Kidney epithelial cell (primary cell): ENCODE measurements at regions not wholly inside any gene's neighbourhood (a gene's known extent, or its start where the extent isn't known, plus 50 kb on each side); places are given as distances from the start of the nearest gene placed in this dataset.

Source experiments
- DNase-seq: peaks from one replicate; pipeline ENCODE4 v3.0.0-alpha.2; 2010; ENCODE audit warnings: low read depth
- H3K27me3 ChIP-seq: 2 replicates; pipeline ENCODE4 v1.6.0; 2011; ENCODE audit warnings: low read length; ENCODE audit not compliant: control insufficient read depth, insufficient read depth
- H3K36me3 ChIP-seq: 2 replicates; pipeline ENCODE4 v1.5.1; 2011; ENCODE audit warnings: low read length; ENCODE audit not compliant: control insufficient read depth, insufficient read depth
- H3K4me3 ChIP-seq: 2 replicates; pipeline ENCODE4 v1.5.1; 2011; ENCODE audit warnings: low read depth, mild to moderate bottlenecking, control low read depth, low read length
- TF ChIP-seq, protein P1 (sequence below): IDR thresholded peaks from 2 replicates; pipeline ENCODE4 v1.5.1; 2011; ENCODE audit warnings: mild to moderate bottlenecking, moderate library complexity, low read length, control low read depth, inconsistent platforms; ENCODE audit not compliant: insufficient read depth, poor library complexity, severe bottlenecking

DNA sequence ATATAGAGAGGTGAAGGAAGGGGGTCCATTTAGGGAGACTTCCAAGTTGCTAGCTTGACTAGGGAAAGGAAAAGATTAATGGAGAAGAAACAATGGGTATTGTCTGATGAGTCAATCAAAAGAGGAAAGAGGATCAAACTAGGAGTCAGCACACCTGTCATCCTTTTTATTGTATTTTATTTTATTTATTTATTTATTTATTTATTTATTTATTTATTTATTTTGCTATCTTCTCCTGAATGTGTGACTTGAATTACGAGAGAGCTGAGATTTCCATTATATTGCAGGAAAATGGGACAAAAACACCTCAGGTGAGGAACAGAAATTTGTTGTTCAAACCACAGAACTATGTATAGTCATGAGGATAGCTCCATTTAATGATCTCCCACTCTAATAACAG lies 58.9 kb downstream of the NUDT11 start:
- no peaks in the 10 kb centered on the region for H3K27me3 ChIP-seq
- TF ChIP-seq, protein P1, sequence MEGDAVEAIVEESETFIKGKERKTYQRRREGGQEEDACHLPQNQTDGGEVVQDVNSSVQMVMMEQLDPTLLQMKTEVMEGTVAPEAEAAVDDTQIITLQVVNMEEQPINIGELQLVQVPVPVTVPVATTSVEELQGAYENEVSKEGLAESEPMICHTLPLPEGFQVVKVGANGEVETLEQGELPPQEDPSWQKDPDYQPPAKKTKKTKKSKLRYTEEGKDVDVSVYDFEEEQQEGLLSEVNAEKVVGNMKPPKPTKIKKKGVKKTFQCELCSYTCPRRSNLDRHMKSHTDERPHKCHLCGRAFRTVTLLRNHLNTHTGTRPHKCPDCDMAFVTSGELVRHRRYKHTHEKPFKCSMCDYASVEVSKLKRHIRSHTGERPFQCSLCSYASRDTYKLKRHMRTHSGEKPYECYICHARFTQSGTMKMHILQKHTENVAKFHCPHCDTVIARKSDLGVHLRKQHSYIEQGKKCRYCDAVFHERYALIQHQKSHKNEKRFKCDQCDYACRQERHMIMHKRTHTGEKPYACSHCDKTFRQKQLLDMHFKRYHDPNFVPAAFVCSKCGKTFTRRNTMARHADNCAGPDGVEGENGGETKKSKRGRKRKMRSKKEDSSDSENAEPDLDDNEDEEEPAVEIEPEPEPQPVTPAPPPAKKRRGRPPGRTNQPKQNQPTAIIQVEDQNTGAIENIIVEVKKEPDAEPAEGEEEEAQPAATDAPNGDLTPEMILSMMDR: no peak
- no peaks in the 10 kb centered on the region for H3K36me3 ChIP-seq
- no peak overlapping the region for H3K4me3 ChIP-seq
- DNase-seq: no peak

DNA sequence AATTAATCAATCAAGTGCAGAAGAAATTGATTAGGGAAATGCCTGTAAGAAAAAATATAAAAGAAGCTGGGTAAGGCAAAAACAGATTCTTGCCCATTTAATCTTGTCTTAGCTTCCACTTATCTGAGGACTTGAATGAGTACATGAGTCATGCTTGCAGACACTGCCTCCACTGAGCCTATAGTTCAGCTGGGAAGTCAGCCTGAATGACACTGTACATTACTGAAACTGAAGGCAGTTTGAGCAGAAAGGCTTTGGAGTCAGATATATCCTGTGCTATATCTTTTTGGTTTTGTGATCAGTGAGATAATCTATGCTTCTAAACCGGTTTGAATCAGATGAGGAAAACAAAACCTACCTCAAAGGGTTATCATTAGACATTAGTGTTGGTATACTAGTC lies 61.3 kb downstream of the NUDT11 start:
- TF ChIP-seq, protein P1: no peak
- Histone ChIP-seq H3K4me3 (no peak overlapping the region), H3K27me3 (no peaks in the 10 kb centered on the region), H3K36me3 (no peaks in the 10 kb centered on the region)
- DNase-seq: no peak

DNA sequence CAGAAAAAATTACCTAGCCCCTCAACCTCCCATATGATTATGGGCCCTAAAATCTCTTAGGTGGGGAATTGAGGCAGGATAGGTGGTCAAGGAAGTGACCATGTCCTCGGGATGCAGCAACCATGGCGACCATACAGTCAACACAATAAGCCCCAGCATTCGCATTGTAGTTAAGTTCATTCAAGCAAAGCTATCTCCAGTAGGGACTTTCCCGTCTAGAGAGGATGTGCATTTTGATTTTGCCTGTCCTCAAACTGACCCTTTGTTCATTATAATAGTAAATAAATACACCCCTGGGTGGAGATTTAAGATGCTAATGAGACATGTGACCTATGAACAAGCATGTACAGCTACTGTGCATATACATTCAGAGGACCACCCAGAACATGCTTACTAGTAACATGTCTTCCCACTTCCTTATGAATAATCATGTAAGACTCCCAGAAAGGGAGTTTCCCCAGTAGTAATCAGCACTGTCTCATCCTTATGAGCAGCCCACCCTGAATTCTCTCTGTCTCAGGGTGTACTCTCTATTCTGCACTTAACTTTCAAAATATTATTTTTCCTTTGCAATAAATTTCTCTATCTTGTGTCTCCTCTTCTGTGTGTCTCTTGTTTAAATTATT lies 74.3 kb downstream of the NUDT11 start:
- no peak for DNase-seq
- H3K27me3 ChIP-seq: no peaks in the 10 kb centered on the region
- TF ChIP-seq, protein P1: no peak
- H3K4me3 ChIP-seq: no peak overlapping the region
- H3K36me3 ChIP-seq: no peaks in the 10 kb centered on the region

DNA sequence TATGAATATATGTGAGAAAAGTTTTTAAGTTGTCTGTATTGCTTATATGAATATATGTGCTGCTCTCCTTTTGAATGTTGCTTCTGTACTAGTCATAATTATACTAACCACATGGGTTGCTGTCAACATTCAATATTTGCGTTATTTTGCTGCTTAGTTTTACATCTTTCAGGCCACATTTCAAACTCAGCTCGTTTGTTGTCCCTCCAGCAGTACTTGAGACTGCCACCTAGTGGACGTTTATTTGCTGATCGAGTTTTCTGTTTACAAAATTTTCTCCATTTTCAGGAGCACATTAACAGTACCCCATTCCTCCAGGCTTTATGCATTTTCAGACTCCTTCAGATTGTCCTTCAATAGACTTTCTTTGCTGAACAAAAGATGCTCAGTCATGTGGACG lies 75.8 kb downstream of the NUDT11 start:
- H3K36me3 ChIP-seq: no peaks in the 10 kb centered on the region
- no peaks in the 10 kb centered on the region for H3K27me3 ChIP-seq
- TF ChIP-seq, protein P1: peak; percentile 75
- DNase-seq: peak; percentile 9
- no peak overlapping the region for H3K4me3 ChIP-seq

DNA sequence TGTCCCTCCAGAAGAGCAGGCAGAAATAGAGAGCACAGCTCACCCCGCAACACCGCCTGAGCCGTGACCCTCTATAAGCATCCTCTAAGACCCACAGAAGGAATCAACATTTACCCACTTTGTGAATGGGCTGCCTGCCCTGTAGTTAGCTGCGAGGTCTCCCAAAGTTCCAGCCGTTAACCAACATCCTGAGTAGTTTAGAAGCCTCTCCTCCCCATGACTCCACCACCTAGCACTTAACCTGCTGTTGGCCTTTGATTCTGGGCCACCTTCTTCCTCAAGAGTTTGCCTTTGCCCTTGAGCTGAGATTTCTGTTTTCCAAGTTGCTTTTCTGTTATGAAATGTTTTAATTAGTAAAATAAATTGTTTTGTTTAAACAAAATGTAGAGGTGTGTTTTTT lies 75.8 kb downstream of the NUDT10 start:
- no peak for DNase-seq
- H3K27me3 ChIP-seq: no peaks in the 10 kb centered on the region
- H3K36me3 ChIP-seq: no peaks in the 10 kb centered on the region
- H3K4me3 ChIP-seq: no peak overlapping the region
- TF ChIP-seq, protein P1: no peak
